GM21390 (cell line): ENCODE measurements at regions not wholly inside any gene's neighbourhood (a gene's known extent, or its start where the extent isn't known, plus 50 kb on each side); places are given as distances from the start of the nearest gene placed in this dataset.

Source experiments
- ATAC-seq: cut with Tn5 transposase; IDR thresholded peaks from one replicate; pipeline ENCODE4 v1.9.1; 2021; ENCODE audit not compliant: unreplicated experiment

DNA sequence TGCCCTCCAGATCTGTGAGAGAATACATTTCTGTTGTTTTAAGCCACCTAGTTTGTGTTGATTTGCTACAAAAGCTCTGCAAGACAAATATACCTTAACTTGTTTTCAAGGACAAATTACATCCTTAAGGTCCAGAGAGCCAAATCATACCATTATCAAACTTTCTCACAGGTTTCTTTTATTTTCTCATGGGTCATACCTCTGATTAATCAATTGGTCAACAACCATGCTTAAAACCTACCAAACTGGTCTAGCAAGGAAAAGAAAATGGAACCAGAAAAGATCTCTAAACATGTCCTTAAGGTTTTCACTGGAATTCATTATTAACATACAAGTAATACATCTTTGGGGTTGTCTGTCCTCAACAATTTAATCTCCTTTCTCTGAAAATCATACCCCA, 535.0 kb downstream of the CD83 start:
- no peak for ATAC-seq

DNA sequence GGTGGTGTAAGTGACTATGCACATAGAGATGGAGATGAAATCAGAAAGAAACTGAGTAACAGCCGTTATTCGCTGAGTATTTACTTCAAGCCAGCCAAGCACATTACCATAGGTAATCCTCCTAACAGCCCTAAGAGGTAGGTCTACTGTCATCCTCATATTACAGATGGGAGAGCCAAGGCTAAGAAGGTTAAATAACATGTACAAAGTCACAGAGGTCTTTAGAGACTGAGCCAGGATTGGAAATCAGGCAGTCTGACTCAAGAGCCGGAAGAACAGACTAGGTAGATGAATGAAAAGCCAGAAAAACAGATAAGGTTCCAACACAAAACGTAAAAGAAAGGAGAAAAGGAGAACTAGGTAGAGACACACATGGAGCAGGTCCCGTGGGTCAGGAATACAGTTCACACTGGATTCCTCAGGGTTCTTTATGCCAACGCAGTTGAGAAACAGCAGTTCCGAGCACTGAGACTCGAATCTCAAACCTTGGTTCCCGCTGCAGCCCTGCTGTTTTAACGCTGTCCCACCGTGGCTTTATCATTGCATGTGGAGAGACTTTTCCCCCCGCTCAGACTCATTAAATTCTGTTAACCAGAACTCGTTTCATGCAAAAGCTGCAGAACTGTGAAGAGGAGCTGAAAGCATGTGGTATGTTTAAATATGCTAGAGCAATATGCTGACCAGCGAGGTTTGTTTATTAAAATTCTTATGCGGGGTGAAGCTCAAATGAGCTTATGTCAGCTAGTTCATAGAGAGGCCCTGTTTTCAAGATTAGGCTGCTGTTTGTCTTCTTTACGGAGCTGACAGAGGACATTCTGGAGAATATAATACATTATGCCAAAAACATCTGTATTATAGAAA, 537.9 kb downstream of the CD83 start:
- no peak for ATAC-seq

DNA sequence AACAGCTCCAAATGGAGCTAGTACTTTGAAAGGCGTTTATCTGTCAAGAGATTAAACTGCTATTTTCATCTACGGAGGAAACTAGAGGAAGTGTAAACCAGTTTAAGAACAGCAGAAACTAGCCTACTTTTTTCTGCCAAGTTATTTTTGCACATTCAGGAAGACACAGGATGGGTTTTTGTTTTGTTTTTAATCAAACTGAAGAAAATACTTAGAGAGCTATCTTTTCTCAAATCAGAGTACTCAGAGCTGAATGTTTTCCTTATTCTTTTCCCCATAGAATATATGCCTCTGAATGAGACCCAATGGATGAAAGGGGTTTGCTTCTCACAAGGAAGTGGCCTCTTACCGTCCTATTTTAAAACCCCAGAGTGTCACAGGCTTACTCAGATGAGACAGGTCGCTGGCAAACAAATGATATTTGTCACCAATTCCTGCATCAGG, 538.5 kb downstream of the CD83 start:
- ATAC-seq = peak; percentile 56

DNA sequence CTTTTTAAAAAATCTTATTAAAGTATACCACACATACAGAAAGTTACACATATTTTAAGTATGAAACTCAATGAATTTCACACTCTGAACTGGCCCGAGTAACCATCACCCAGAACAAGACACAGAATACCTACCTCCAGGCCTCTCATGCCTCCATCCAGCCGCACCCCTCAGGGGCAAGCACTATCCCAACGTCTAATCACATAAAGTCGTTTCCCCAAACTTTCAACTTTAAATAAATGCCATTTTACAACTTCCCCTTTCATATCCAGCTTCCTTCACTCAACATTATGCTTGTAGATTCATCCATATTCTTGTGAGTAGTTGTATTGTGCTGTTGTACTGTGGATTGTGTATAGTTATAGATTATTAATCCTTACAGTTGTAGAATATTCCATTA, 539.1 kb downstream of the CD83 start:
- no peak for ATAC-seq

DNA sequence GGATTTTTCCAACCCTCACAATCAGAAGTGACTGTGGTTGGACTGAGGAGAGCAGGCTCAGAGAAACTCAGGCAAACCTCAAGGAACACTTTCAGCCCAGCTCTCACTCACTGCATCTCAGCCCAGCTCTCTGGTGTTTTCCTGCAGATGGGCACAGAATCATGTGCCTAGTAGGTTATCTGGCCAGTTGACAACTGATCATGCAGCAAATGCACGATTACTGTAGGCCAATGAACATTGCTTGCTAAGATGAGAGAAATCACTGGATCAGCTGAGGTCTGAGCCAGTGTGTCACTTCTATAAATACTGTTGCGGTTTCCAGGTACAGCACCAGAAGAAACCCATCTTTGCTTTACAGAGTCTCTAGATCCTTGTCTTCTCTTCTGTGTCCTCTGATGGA, 540.5 kb downstream of the CD83 start:
- ATAC-seq = no peak

DNA sequence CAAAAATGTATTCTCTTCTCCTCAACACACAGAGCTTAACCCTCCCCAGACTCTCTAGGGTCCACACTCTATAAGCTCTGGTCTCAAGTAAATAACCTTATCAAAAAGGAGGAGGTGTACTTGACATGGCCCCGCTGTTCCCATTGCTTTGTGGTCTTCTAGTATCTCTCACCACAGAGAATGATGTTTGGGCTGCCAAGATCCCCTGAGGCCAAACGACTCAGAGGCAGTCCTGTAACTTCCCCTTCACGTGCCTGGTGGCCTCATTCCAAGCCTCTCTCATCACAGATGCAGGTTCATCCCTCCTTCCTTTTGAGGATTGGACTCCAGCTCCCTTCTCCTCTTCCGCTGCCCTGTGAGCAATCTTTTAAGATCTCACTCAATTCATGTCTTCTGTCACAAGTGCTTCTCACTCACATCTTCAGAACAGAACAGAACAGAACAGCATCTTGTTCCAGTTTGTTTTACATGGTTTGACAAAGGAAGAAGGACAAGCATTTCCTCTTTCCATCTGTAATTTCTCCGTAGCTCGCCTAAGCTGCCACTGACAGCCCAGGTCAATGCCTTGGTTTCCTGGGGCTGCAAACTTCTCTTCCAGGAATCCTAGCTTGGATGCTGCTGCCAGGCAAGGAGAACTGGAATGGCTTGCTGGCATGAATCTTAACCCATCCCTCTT, 541.5 kb downstream of the CD83 start:
- ATAC-seq = no peak

DNA sequence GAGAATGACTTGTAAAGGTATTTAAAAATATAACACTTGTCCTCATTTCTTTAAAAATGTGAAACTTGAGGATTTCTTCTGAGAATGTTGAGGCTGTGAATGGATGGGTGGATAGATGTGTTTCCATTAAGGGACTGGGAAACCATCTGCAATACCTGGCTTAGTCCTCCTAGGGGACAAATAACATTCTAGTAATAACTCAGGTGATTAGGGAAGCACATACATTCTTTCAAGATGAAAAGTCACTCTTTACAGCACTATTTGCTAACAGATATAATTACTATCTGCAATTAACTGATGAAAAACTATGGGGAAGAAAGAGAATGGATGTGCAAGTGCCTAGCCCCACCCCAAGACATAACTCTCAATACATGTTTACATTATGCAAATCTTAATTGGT, 542.3 kb downstream of the CD83 start:
- ATAC-seq = no peak

DNA sequence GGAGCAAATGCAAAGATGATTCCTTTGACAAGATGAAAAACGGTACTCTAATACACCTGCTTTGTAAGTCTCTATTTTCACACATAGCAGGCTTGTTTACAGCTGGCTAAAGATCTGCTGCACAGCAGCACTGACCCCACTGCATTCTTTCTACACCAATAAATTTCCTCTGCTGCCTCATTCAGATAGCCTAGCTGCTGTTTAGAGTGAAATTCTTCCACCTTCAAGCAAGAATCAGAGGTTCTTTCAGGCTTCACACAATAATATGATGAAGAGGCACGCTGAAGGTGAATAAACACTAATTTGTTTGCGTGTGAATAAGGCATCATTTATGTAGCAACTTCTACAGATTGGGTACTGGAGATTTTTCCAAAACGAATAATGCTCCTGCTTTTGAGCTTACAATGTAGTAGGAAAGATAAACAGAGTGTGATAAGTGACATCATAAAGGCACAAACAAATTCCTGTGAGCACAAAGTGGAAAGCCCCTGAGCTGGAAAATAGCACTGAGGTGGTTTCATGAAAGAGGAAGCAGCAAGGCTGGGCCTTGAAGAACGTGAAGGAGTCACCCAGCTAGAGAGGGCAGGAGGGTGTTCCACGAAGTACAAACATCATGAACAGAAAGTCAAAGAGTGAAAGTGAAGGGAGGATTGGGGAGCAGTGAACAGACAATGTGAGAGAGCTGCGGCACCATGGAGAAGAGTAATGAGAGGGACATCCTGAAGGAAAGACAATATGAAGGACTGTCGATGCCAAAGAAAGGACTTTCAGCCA, 543.4 kb downstream of the CD83 start:
- ATAC-seq = peak; percentile 53

DNA sequence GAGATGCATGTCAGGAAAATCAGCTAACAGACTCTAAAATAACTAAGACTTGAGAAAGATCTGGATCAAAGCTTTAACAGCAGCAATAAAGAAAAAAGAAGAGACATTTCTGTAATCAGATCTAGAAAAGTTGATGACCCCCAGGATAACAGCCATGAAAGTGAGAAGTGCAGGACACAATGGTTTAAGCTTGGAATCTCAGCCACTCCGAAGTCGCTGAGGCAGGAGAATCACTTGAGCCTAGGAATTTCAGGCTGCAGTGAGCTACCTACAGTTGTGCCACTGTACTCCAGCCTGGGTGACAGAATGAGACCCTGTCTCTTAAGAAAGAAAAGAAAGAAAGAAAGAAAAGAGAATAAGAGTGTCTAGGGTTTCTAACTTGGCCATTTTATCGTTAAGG, 544.1 kb downstream of the CD83 start:
- ATAC-seq = no peak

DNA sequence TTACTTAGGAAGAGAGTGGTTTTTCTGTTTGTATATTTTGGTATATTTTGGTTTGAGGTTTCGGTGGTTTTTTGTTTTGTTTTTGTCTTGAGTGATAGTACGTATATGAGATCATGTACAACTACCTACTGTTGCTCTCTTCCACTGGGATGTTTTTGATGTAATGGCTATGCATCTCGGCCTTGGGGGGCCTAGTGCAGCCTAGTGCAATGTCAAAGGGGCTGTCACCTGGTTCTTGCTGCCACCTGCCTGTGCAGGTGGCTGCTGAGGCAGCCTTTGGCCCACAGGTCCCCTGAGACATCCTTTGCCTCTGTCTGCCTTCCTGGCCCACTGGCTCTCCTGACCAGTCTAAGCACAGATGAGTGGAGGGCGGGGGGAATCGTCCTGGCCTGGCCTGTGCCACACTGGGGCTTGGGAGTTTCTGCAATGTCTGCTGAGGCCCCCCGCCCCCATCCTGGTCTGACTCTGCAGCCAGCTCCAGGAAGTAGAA, 546.6 kb downstream of the CD83 start:
- peak; percentile 64 for ATAC-seq

DNA sequence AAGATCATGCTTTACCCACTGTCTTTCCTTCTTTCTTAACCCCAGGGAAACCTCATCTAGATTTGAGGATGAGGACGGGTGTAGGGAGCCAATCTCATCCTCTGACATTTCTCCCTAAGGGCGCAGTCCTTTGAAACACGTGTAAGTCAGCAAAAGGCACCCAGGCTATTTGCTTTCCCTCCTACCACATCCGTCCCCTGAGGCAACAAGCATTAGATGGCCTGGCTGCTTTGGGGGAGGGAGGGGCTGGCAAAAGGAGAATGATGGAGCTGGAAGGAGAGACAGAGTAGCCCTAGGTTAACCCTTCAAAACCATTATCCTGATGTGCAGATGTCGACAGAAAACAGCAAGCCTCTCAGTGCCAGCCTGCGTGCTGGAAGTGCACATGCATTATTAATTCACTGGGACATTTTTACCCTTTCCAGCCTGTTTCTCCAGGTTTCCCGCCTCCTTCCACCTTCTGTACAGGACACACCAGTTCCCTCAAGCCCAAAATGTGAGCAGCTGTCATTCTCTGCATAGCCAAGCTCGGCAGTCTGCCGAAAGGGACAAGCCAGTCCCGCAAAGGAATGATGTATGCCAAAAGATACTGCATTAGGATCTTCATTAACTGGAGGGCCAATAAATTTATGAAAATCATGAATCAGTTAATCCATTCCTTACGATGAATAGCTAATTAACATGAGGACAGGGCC, 547.2 kb downstream of the CD83 start:
- ATAC-seq = no peak

DNA sequence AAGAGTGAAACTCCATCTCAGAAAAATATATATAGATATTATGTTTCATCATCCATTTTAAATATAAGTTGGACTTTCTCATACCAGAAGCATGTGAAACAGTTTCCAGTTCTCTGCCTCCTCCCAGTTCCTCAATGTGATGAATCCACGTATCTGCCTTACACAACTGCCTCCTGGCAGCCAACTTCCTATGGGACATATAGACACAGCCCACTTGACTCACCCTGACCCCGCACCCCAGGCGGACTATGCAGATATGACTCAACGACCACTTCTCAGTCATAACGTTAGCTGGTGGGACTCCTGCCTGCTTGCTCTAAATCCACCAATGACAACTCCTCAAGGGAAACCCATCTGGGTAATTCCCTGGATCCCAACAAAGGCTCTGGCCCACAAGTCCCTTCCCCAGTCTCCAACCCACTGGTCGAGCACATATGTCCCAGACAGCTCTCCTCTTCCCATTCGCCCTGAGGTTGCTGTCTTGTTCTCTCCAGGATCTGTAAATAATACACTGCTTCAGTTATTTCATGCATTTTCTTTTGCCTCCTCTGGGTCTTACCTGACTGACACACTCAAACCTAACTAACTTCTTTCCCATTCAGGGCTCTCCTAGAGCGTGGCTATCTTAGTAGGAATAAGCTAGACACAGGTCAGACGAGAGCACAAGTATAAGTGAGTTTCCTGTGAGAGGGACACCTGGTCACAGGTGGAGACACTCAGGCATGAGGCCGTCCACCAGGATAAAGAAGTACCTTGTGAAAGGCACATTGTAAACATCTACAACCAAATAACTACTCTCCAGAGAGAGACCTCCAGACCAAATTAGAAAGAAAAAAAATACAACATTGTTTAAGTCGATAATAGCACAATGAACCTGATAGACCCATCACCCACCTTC, 548.5 kb downstream of the CD83 start:
- ATAC-seq = no peak

DNA sequence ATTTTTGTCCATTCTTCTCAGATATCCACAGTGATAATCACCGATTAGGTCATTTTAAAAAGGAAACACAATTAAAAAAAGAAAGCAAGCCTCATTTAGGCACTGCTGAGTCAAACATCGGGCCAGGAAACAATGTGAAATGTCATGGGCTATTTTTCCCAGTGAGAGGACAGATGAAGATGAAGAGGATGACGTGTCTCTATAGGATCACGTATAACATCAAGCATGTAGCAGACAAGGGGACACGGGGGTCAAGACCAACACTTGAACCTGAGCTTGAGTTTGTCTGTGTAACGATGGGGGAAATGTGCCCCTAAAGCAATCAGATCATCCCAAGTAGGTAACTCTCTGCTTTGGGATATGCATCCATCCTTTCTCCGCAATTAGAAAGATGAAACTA, 553.2 kb downstream of the CD83 start:
- no peak for ATAC-seq

DNA sequence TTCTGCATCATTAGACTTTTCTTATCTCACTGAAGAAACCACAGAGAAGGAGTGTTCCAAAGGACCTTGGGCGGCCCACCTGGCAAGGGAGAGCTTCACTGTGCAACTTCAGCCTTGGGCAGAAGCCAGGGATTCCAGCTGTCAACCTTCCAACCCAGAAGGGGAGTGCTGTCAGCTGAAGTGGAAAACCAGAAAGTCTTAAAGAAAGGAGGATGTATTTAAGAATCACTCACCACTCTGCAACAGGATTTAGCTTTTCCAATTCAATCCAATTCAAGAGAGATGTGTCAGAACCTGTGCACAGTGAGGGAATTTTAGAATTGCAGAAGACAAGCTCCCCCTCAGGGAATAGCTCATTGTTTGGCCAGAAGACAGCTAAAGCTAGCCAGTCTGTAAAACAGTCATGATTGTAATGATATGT, 553.7 kb downstream of the CD83 start:
- no peak for ATAC-seq

DNA sequence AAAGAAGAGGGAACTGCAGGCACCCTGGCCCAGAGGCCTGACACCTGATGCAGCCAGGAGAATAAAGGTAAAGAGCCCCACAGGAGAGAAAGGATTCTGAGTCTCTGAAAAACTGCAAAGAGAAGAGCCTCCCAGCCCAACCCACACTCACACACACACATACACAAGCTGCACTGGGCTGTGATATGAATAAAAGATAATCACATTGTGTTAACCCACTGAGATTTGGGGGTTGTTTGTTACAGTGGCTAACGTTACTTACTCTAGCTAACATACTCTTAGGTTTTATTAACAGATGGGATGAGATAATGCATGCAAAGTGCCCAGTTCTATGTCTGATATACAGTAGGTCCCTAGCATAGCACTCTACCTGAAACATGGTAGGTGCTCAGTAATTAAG, 554.4 kb downstream of the CD83 start:
- no peak for ATAC-seq

DNA sequence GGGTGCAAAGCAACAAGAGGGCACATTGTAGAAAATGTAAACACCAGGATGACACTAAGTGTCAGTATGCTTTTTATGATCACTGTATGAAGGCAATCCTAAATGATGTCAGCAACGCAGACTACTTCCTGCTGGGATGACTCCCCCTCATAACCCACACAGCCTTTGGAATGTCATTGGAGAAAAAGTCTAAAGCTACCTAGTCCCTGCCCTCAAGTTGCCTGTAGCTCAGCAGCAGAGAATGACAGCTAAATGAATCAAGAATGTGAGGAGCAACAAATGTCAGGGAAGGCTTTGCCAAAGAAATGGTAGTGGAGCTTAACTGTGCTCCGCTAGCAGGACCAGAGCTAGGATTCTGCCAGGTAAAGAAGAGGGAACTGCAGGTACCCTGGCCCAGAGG, 555.6 kb downstream of the CD83 start:
- ATAC-seq = no peak

DNA sequence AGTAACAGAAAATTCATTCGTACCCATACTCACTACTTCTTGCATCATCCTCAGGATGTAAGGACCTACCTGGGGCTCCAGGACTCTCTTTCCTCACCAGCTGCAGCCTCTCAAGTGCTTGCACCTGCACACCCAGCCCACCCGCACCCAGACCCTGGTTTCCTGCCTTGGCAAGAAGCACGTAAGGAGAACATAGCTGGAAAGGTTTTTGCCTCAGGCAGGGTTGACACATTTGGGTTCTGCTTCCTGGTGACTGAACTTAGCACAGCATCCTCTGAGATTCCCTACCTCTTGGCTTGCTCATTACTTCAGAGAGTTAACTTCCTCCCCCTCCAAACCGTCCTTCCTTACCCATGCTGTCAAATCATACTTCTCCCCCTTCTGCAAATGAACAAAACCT, 556.9 kb downstream of the CD83 start:
- ATAC-seq = no peak

DNA sequence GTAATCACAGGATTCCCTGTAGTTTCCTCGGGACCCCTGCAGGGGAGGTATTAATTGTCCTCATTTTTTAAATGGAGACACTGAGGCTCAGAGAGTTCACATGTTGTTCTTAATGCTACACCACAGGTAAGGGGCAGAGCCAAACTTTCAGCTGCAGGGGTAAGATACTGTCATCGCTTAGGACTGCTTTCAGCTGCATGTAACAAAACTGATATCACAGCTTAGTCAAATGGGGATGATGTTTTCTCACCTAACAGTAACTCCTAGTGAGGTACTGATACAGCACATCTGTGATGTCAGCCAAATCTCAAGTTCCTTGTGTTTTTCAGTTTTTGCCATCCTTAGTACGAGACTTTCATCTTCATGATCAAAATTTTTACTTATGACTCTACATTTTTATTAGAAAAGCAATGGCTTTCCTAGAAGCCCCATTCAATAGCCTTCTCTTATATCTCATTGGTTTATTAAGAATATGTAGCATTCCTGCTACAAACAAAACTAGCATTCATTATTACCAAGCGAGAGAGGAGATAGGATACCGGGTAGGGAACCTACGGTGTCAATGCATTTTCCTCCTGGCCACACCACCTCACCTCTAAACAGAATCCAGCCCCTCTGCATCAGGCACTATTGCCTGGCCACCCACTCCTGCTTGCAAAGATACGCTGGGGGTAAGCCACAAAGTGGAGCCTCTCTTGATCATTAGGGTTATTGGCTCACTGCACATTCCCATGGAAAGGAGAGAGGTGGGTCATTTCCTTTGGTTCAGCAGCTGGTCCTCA, 557.5 kb downstream of the CD83 start:
- ATAC-seq = no peak

DNA sequence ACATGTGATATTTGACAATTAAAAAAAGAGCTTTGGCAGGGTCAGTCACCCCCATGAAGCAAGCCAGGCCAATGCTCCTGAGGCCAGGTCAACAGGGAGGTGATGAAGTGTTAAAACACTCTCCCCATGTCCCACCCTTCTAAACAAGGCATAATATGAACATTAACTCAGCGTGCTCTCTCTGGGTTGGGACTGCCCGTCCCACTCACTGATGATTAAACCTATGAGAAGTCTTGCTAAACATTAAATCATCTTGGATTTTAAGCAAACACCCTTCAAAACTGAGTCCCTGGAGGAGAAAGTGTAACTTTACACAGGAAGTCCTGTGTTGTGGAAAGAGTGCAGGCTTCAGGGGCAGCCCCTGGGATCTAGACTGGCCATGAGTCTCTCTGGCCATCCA, 558.5 kb downstream of the CD83 start:
- ATAC-seq = no peak
